NT2/D1 (cell line): ENCODE measurements at regions not wholly inside any gene's neighbourhood (a gene's known extent, or its start where the extent isn't known, plus 50 kb on each side); places are given as distances from the start of the nearest gene placed in this dataset.

ENCODE experiments used
- SUZ12 ChIP-seq: IDR thresholded peaks from 2 replicates; pipeline ENCODE4 v1.6.1; 2011; ENCODE audit not compliant: insufficient read length, insufficient read depth; ENCODE audit errors: extremely low read depth
- YY1 ChIP-seq: IDR thresholded peaks from 2 replicates; pipeline ENCODE4 v1.6.1; 2011; ENCODE audit not compliant: insufficient read length, insufficient read depth

DNA sequence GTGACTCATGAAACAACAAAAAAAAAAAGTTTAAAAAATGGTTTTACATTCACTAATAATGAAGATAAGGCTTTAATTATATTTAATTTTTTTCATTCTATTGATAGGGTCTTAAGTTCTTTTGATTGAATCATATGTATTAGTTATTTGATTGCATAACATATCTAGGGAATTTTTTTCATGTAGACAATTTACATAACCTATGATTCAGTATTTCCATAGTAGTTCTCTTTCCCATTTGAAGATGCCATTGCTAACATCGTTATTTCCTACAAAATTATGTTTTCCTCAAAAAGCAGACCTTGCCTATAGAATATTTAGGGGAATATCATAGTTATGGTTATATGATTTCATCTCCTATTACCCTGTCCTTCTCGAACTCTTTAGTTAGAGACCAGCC is 463.4 kb downstream of the TFAP2B start:
- TF ChIP-seq SUZ12 (no peak), YY1 (no peak)
